HG03039 (cell line): ENCODE measurements at regions not wholly inside any gene's neighbourhood (a gene's known extent, or its start where the extent isn't known, plus 50 kb on each side); places are given as distances from the start of the nearest gene placed in this dataset.

Source experiments
- ATAC-seq: cut with Tn5 transposase; IDR thresholded peaks from one replicate; pipeline ENCODE4 v1.9.1; 2021; ENCODE audit warnings: mild to moderate bottlenecking, moderate library complexity; ENCODE audit not compliant: unreplicated experiment

DNA sequence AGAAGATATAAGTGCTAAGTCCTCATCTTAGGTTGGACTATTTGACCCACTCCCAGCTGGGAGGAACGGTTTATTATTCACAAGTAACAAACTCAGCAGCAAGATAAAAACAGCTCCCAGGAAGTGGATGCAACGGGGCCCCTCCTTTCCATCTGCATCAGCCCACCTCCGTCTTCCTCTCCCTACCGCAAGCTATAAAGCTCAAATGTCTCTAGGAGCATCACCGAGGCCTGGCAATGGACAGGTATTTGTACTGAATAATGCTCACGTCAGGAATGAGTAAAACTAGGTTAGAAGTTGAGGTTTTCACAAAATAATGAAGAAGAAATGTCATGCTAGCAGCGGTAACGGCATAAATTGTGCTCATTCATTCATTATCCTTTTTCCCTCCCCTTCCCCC lies 408.7 kb upstream of the PSMD7 start:
- no peak for ATAC-seq

DNA sequence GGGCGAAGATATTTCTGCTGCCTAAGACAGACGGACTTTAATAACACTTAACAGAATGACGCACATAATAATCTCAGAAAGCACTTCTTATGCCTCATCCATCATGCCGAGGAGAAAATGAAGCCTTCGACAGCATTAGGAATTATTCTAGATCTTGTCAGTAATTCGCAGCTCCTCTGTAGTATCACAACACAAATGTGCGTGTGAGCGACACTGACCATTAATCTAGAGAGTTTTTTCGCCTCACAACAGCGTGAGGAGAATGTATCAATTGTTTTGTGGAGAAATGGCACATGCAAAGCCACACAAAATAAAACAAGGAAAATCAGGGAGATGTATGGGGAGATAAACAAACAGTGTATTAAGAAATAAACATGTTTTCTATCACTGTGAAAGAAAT lies 410.2 kb upstream of the PSMD7 start:
- no peak for ATAC-seq

DNA sequence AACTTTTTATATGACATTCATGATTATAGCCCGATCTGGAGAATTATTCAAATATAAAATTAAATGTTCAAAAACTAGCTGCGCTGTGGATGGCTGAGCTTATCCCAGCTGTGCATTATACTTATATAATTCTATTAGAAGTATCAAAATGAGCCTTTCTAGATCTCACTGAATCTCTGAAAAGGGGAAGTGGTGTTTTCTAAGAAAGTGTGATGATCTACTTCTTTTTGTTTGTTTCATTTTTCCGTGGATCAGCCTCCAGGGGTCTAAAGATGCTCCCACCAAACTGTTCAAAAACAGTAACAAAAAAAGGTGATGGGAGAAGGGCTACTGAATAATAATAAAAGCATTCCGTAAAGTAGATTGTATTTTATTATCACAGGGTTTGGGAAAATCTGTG lies 411.3 kb upstream of the PSMD7 start:
- no peak for ATAC-seq

DNA sequence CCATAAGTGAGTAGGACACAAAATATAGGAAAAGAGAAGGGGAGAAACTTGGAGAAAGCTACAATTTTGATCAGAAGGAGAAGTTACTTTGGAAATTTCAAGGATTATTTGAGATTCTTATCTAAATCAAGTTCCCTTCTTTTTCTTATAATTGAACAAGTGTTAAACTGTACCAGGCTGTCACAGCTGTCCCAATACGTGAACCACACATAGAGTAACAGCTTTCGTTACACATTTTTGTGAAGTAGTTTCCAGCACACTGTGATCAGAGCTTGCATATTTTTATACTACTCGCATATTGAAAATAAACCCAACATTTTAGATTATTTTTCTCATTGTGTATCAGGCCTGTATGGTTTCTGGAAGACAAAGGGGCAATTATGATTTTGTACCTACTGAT lies 412.8 kb upstream of the PSMD7 start:
- no peak for ATAC-seq

DNA sequence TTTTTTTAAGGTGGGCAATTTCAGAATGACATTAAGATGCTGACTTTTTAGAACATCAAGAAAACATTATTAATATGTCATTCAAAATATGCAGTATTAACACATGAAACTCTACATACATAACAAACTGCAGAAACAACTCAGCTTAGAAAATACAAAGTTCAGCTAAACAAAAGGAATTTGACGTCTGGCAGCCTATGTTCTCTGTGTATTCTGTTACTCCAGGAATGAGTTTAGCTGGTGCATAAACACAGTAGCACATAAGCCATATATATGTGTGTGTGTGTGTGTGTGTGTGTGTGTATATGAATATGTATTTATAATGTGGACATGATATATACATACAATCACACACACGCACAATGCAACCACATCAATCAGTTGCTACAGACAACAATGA lies 413.5 kb upstream of the PSMD7 start:
- no peak for ATAC-seq

DNA sequence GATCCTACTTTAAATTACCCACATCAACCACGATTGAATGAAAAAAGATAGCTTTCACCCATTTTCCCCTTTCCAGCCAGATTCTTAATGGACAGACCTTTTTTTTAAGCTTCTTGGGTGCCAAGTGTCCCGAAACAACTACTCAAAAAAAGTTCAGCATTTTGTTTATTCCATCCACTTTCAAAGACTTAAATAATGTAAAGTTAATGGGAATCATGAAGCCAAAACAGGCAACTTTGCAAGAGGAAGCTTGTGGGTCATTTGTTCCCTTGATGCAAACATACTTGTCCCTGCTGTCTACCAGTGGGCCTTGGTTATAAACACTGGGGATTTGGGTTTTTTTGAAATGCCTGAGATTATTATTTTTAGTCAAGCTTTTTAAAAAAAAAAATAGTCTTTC lies 414.0 kb upstream of the PSMD7 start:
- no peak for ATAC-seq

DNA sequence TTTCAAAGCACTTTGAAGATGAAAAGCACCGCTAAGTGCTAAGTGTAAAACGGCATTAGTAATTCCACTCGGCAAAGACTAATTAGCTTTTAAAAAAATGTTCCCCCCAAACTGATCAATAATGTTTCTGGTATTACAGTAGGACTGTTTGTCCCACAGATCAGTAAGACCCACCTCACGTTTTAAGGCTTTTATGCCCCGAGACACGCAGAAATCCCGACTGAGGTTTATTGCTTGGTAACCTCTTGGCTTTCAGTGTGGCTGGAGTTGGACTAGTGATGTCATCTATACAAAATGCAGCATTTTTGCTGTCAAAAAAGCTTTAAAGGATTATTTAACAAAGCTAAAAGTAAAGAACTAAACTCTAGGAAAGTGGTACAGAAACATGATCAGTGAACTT lies 414.6 kb upstream of the PSMD7 start:
- ATAC-seq: no peak

DNA sequence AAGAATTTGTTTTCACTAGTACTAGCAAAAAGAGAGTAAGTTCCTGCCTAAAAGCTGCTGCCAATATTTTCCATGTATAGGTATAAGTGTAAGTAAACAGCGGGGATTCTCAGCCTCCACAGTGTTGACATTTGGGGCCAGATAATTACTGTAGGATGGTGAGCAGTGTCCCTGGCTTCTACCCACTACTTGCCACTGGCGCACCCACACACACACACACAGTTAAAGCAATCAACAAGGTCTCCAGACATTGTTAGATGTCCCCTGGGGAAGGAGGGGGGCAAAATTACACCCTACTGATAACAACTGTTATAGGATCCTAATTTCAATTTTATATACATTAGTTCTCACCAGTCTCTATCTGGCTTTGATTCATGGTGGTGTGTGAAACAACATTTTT lies 417.0 kb upstream of the PSMD7 start:
- ATAC-seq: no peak

DNA sequence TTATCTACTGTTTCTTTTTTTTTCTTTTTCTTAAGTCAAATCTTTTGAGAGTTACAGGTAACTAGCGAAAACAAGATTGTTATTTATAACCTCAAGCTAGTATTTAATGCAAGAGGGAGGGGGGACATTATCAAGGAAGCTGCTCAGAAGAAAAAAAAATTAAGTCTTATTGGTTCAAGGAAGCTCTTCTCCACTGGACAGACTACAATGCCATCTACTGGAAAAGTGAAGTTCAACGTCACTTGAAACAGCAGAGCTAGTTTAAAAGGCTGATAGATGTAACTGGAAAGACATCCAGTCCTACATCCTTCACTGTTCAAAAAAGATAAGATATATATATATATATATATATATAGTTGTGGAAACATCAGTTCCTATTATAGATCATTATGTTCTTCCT lies 418.0 kb upstream of the PSMD7 start:
- ATAC-seq: no peak

DNA sequence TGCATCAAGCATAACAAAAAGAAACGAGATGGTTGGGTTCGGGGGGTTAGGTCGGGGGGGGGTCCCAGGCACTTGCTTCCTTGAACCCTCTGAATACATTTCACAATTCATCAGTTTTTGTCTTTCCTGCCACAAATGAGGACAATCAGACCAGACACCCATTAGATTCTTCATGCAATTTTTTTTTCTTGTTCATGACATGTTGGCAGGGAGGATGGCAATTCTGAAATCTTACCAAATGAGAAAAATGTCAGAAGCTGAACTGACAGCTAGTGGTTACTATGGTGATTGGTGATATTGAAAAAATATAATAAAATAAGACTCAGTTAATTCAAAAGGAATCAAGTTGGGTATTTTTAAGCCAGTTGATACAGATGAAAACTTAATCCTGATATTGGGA lies 419.5 kb upstream of the PSMD7 start:
- ATAC-seq: no peak

DNA sequence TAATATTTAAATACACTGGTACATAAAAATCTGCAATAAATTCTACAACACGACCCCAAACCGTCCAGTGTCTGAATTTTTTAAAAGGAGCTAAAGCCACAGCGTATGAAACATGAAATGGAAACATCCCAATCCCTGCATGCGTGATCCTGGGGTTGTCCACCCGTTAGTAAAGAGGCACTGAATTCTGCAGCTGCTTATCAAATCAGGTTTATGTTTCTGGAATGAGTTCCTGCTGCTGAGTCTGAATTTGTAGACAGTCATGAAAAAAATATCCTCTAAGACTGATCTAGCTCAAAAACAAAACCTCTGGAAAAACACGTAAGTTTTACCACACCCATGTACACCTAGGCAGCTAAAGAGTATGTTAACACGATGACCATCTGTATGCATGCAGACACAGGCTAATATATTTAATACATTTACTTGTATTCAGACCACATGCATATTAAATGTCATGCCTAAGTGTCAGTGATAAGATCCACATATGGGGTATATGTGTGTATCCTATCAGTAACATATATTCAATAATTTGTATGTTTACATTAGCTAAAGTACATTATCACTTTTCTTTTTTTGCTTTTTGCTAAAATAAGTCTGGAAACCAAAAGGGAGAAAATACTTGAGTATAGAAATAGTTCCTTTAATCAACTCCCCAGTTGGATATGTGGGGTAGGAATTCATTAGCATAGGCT lies 420.5 kb upstream of the PSMD7 start:
- ATAC-seq: no peak

DNA sequence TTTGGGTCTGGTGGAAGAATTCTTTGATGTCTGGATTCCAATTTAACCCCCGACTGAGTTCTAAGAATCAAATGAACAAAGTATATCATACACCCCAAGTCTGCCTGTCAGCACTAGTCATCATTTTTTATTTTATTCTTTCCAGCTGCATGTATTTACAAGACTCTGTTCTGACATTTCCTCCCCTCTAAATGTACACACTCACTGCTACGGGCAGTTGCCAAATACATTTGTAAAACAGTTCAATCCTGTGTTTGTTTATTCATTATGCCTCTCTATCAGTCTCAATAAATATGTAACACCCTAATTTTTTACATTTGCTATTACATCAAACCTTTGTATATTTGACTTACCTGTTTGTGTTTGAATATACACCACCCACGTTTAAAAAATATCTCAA lies 422.3 kb upstream of the PSMD7 start:
- no peak for ATAC-seq

DNA sequence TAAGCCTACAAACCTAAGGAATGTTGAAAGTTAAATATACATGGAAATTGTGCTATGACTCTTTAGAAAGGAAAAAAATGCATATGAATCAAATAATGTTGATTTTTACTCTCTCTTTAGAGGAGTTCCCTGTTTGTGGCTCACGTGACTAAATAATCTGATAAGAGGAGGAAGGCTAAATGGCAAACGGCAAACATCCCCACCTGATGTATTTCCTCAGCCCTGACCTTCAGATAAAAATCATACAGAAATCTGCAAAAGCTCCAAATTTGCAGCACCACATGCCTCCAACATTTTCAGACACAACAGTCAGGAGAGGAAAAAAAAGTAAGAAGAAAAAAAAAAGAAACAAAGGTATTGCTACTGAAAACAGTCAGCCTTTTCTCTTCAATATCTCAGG lies 423.0 kb upstream of the PSMD7 start:
- ATAC-seq: no peak

DNA sequence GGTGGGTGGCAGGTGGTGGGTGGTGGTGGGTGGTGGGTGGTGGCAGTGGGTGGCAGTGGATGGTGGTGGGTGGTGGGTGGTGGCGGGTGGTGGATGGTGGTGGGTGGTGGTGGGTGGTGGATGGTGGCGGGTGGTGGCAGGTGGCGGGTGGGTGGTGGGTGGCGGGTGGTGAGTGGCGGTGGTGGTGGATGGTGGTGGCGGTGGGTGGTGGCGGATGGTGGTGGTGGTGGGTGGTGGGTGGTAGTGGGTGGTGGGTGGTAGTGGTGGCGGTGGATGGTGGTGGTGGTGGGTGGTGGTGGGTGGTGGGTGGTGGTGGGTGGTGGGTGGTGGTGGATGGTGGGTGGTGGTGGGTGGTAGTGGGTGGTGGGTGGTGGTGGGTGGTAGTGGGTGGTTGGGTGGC lies 423.8 kb upstream of the PSMD7 start:
- no peak for ATAC-seq

DNA sequence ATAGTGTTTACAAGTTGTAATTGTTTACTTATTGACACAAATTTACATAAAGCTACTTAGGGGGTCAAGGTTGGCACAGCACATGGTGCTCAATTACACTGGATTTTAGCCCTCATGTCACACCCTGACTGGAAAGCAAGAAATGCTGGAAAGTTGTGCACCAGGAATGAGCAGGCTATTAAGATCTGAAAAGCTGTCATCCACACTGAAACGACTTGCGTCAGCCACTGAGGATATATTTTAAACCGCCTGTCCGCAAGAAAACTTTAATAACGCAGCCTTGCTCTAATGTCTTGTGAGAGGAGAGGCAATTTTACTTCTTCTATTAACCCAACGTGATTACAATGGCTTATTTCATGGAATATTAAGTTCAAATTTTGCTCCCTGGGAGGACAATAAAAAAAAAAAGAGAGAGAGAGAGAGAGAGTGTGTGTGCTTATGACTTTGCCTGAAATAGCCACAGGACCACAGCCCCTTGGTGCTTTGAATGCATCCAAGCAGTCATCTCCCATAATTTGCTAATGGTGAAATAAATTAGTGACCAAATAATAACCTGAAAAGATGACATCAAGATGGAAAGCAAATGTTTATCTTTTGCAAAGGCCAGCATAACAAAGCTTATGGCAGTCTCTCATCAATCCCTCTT lies 425.4 kb upstream of the PSMD7 start:
- ATAC-seq: no peak

DNA sequence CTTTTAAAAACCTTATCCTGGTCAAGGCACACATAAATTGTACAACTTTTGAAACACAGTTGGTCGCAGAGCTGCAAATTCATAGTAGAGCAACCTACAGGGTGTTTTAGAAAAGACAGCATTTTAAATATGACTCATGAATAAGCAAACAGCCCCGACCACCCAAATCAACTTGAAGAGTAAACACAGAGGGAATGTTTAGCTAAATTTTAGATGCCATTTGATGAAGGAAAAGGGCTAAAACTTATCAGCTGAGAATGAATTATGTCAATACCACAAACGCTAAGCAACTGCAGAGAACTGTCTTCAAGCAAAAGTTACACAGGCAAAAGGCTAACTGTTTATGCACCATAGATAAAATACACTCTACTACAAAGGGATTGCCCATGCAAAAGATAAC lies 427.5 kb upstream of the PSMD7 start:
- ATAC-seq: no peak

DNA sequence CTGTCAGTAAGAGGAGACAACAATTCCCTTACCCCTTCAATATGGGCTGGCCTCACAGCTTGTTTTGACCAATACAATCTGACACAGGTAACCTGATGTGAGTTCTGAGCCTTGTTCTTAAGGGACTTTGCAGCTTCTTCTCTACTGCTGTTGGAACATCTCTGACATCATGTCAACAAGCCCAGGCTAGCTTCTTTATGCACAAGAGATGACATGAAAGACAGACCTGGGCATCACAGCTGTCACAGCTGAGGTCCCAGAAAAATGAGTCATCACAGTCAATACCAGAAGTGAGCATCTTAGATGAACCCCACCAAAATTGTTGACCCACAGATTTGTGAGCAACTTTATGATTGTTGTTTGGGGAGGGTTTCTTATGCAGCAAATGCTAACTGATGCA lies 431.7 kb upstream of the PSMD7 start:
- ATAC-seq: no peak

DNA sequence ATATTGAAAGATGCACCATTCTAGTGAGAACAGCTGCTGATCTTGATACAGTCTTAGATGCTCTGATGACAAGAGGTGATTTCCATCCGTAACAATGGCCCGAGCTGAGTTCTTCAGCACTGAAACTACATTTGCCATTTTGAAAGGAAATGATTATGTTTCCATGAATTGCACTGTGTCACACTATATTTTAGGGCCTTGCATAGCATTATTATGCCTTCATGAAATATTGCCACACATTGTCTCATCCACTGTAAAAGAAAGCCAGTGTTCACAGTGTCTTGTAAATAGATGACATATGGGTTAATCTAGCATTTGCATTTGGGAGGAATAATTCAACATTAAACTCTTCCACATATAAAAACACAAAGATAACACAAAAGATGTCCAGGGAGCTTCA lies 438.3 kb upstream of the PSMD7 start:
- no peak for ATAC-seq

DNA sequence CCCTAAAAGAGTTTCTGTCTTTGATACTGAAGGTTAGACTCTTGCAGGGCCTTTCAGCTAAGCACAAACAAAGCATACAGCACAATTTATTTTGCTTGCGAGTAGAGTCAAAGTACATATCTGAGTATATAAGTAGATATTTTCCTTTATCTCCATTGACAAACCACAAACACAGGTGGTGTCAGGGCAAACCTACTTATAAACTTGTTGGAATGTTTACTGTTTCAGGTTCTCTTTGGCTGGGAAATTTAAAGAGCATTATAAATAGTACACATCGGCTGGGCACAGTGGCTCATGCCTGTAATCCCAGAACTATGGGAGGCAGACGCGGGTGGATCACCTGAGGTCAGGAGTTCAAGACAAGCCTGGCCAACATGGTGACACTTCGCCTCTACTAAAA lies 442.6 kb upstream of the PSMD7 start:
- ATAC-seq: no peak

DNA sequence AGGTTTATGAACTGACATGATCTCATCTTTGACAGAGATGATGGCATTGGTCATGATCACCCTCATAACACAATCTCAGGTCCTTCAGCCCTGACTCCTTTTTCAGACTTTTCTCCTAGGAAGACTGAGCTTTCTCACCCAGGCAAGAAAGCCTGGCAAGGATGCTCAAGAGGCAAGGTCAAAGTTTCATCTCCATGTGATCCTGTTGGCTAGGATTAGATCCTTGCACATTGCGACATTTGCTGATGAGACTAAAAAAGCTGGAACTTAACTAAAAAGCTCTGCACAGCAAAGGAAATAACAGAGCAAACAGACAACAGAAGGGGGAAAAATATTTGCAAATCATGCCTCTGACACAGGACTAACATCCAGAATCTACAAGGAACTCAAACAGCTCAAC lies 444.1 kb upstream of the PSMD7 start:
- ATAC-seq: no peak

DNA sequence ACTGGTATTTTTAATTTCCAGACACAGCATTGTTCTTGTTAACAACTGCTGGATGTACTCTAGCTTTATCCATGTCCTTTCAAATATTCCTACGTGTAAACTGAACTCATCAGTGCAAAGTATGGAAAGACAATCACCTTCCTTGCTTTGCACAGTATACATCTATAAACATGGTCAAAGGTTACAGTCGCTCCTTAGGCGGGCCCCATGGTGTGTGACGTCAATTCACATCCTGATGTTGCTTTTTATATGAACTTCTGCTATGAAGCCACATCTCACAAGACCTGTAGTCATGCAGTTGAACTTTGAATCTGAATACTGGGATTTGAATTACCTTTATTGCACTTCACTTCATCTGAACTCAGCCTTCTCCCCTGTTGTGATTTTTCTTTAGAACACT lies 447.6 kb upstream of the PSMD7 start:
- no peak for ATAC-seq

DNA sequence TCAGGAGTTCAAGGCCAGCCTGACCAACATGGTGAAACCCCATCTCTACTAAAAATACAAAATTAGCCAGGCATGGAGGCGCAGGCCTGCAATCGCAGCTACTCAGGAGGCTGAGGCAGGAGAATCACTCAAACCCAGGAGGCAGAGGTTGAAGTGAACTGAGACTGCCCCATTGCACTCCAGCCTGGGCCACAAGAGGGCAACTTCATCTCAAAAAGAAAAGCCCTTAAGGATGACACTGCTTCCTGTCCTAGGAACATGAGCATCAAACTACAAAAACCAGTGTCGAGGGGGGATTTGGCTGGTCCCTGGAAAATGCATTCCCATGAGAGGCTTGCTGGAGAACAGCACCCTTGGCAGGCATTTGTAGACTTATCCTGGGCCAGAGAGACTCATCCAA lies 449.5 kb upstream of the PSMD7 start:
- ATAC-seq: no peak

DNA sequence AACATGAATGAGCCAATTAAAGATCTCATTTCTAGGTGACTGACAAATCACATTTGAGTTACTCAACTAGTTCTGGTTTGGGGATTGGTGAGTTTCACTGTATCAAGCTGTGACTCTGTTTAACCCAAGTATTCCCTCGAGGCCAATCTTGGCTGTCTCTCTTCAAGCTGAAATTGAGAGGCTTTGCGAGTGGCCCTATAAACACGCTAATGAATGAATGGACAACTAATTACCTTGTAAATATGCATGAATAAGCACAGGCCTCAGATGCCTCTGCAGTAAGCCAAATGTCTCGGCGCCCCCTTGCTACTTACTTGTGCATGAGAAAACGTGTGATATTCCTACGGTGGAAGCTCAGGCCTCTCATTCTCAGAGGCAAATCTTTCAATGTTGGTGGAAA lies 450.3 kb upstream of the PSMD7 start:
- ATAC-seq: no peak
